BJ (cell line): ENCODE measurements at regions not wholly inside any gene's neighbourhood (a gene's known extent, or its start where the extent isn't known, plus 50 kb on each side); places are given as distances from the start of the nearest gene placed in this dataset.

Experiments
- CTCF ChIA-PET: fragments of 350-600 bp; formaldehyde crosslinking; extraction: SDS; loops from one replicate; lab custom pipeline; 2021; ENCODE audit warnings: antibody characterized with exemption, inconsistent platforms; lab: Yijun Ruan, JAX
- POLR2A ChIA-PET: fragments of 300-600 bp; sonication (Branson Sonifier 250); formaldehyde crosslinking; extraction: SDS; loops from one replicate; lab custom pipeline; 2021; ENCODE audit warnings: antibody characterized with exemption; lab: Charles Lee
- DNase-seq: peaks from one replicate; pipeline ENCODE4 v3.0.0-alpha.2; 2011; ENCODE audit warnings: low read depth
- H3K27me3 ChIP-seq: 2 replicates; pipeline ENCODE4 v1.6.0; 2011; ENCODE audit warnings: low read length; ENCODE audit not compliant: control insufficient read depth, insufficient read depth
- H3K36me3 ChIP-seq: 2 replicates; pipeline ENCODE4 v1.5.1; 2011; ENCODE audit warnings: low read length; ENCODE audit not compliant: control insufficient read depth, insufficient read depth
- H3K4me3 ChIP-seq: 2 replicates; pipeline ENCODE4 v1.5.1; 2011; ENCODE audit warnings: low read depth, mild to moderate bottlenecking, control low read depth, low read length
- CTCF ChIP-seq: IDR thresholded peaks from 2 replicates; pipeline ENCODE4 v1.5.1; 2011; ENCODE audit warnings: low read depth, mild to moderate bottlenecking, control low read depth, inconsistent platforms, low read length, moderate library complexity; ENCODE audit not compliant: insufficient read depth

GRCh38 chr6:77979204-77979603 lies 326.4 kb downstream of the MEI4 start:
- no peaks in the 10 kb centered on the region for H3K27me3 ChIP-seq
- no peak overlapping the region for H3K4me3 ChIP-seq
- no peak for TF ChIP-seq CTCF
- ChIA-PET CTCF (no interaction called here), POLR2A (no interaction called here)
- H3K36me3 ChIP-seq, result no peaks in the 10 kb centered on the region
- no peak for DNase-seq

GRCh38 chr6:77986380-77987034 lies 333.7 kb downstream of the MEI4 start:
- H3K4me3 ChIP-seq, result no peak overlapping the region
- ChIA-PET CTCF (no interaction called here), POLR2A (no interaction called here)
- H3K36me3 ChIP-seq, result no peaks in the 10 kb centered on the region
- no peak for DNase-seq
- no peaks in the 10 kb centered on the region for H3K27me3 ChIP-seq
- no peak for TF ChIP-seq CTCF

GRCh38 chr6:77987035-77987384 lies 334.2 kb downstream of the MEI4 start:
- ChIA-PET POLR2A (no interaction called here), CTCF (no interaction called here)
- H3K27me3 ChIP-seq, result no peaks in the 10 kb centered on the region
- no peaks in the 10 kb centered on the region for H3K36me3 ChIP-seq
- no peak overlapping the region for H3K4me3 ChIP-seq
- TF ChIP-seq CTCF, result no peak
- no peak for DNase-seq

- Histone ChIP-seq H3K36me3 (no peaks in the 10 kb centered on the region), H3K27me3 (no peaks in the 10 kb centered on the region), H3K4me3 (no peak overlapping the region)
- no peak for TF ChIP-seq CTCF
- ChIA-PET CTCF (no interaction called here), POLR2A (no interaction called here)
- DNase-seq, result no peak
These were observed 357.3 kb downstream of the MEI4 start for GRCh38 chr6:78010130-78010529.

GRCh38 chr6:78020586-78020985 lies 367.7 kb downstream of the MEI4 start:
- Histone ChIP-seq H3K4me3 (no peak overlapping the region), H3K27me3 (no peaks in the 10 kb centered on the region), H3K36me3 (no peaks in the 10 kb centered on the region)
- TF ChIP-seq CTCF, result no peak
- ChIA-PET POLR2A (no interaction called here), CTCF (no interaction called here)
- no peak for DNase-seq
